K562 (cell line): ENCODE measurements at regions not wholly inside any gene's neighbourhood (a gene's known extent, or its start where the extent isn't known, plus 50 kb on each side); places are given as distances from the start of the nearest gene placed in this dataset.

ENCODE experiments used
- CTCF ChIP-seq, 3 experiments: IDR thresholded peaks in 2 of 3; conservative IDR thresholded peaks in 1 of 3; 2 replicates each; pipeline ENCODE4 v1.5.1; 2011 to 2012; ENCODE audit warnings: low read length in 3 of 3, mild to moderate bottlenecking in 3 of 3, control low read depth in 2 of 3, improper control_type of control experiment in 1 of 3, inconsistent platforms in 1 of 3, low read depth in 1 of 3, mixed read lengths in 1 of 3, moderate library complexity in 1 of 3; ENCODE audit not compliant: insufficient read depth in 2 of 3
- EP300 ChIP-seq: IDR thresholded peaks from 2 replicates; pipeline ENCODE4 v1.6.1; 2012; ENCODE audit warnings: low read length, improper control_type of control experiment
- EZH2 ChIP-seq: IDR thresholded peaks from 2 replicates; pipeline ENCODE4 v1.6.1; 2012; ENCODE audit warnings: low read depth, mild to moderate bottlenecking, inconsistent platforms, low read length, borderline replicate concordance
- HNRNPUL1 ChIP-seq: fragments of 200-400 bp; formaldehyde crosslinking; IDR thresholded peaks from 2 replicates; pipeline ENCODE4 v1.6.1; 2017; ENCODE audit warnings: low read length
- JUNB ChIP-seq: fragments of 450-650 bp; formaldehyde crosslinking; conservative IDR thresholded peaks from 2 replicates; pipeline ENCODE4 v1.4.0; 2020; ENCODE audit warnings: mild to moderate bottlenecking
- POLR2A ChIP-seq: fragments of 450-650 bp; conservative IDR thresholded peaks from 2 replicates; pipeline ENCODE4 v1.6.1; 2016
- ZBTB11 ChIP-seq, 3 experiments: fragments of 200-800 bp in 1 of 3; fragments of 250-450 bp in 1 of 3; fragments of 450-650 bp in 1 of 3; sonication (Bioruptor Pico) in 1 of 3; sonication (Bioruptor generic) in 1 of 3; formaldehyde crosslinking in 1 of 3; IDR thresholded peaks; 2 replicates each; pipeline versions ENCODE4 v1.6.1 to v1.8.0; 2016 to 2022; ENCODE audit warnings: mild to moderate bottlenecking in 2 of 3, missing genetic modification characterization in 2 of 3, missing compliant biosample characterization in 1 of 3, moderate library complexity in 1 of 3
- ZNF24 ChIP-seq: fragments of 450-650 bp; IDR thresholded peaks from 2 replicates; pipeline ENCODE4 v1.6.1; 2016

- TF ChIP-seq JUNB = no peak
- TF ChIP-seq CTCF (IDR thresholded peaks at IDR 0.05 in 2 of 3, conservative IDR thresholded peaks at IDR 0.05 in 1 of 3; ENCODE audit: insufficient read depth in 2 of 3, low read depth in 1 of 3, low read length in 3 of 3) = peak in 2 of 3 experiments; percentile 7 to 45; a peak in 2 of 6 replicates
- TF ChIP-seq POLR2A = no peak
- TF ChIP-seq ZBTB11 (CRISPR knock-in tag; IDR thresholded peaks at IDR 0.05) = no peak
- TF ChIP-seq EP300 = no peak
- TF ChIP-seq ZNF24 = no peak
- no peak for TF ChIP-seq EZH2
- no peak for TF ChIP-seq HNRNPUL1
Observed at GRCh38 chr10:78301891-78302738, 268.5 kb downstream of the RPS24 start.
